ENCODE measurements at regions not wholly inside any gene's neighbourhood (a gene's known extent, or its start where the extent isn't known, plus 50 kb on each side); places are given as distances from the start of the nearest gene placed in this dataset.

GRCh38 chr10:24012249-24012803 lies 196.6 kb upstream of the KIAA1217 start:
- Histone ChIP-seq H3K9ac (no peak overlapping the region), H3K4me2 (no peak overlapping the region), H3K4me1 (ENCODE audit: low read depth, poor library complexity, severe bottlenecking) (no peaks in the 10 kb centered on the region), H3K4me3 (IDR thresholded peaks at IDR 0.05; ENCODE audit: insufficient read depth, low read depth, low read length) (no peak overlapping the region), H3K27me3 (ENCODE audit: insufficient read depth, low read depth) (no peaks in the 10 kb centered on the region), H4K20me1 (ENCODE audit: insufficient read depth) (no peaks in the 10 kb centered on the region), H3K79me2 (ENCODE audit: insufficient read depth, low read depth) (no peaks in the 10 kb centered on the region), H3K36me3 (ENCODE audit: insufficient read depth) (no peaks in the 10 kb centered on the region), H3K27ac (no peak overlapping the region), H2AFZ (ENCODE audit: low read depth) (no peak overlapping the region)
- no peak for TF ChIP-seq CTCF (conservative IDR thresholded peaks at IDR 0.05; ENCODE audit: low read depth, low read length)

- TF ChIP-seq CTCF (conservative IDR thresholded peaks at IDR 0.05; ENCODE audit: low read depth, low read length), result no peak
- H3K4me1 ChIP-seq (ENCODE audit: low read depth, poor library complexity, severe bottlenecking), result no peaks in the 10 kb centered on the region
- H3K4me3 ChIP-seq (IDR thresholded peaks at IDR 0.05; ENCODE audit: insufficient read depth, low read depth, low read length), result no peak overlapping the region
These were observed 181.8 kb upstream of the KIAA1217 start for GRCh38 chr10:24027107-24027506.

GRCh38 chr10:24034571-24034970 lies 174.4 kb upstream of the KIAA1217 start:
- TF ChIP-seq CTCF (conservative IDR thresholded peaks at IDR 0.05; ENCODE audit: low read depth, low read length), result no peak
- no peaks in the 10 kb centered on the region for H3K79me2 ChIP-seq (ENCODE audit: insufficient read depth, low read depth)
- H3K27ac ChIP-seq, result no peak overlapping the region
- no peaks in the 10 kb centered on the region for H4K20me1 ChIP-seq (ENCODE audit: insufficient read depth)
- no peaks in the 10 kb centered on the region for H3K36me3 ChIP-seq (ENCODE audit: insufficient read depth)
- H3K9ac ChIP-seq, result no peak overlapping the region
- no peak overlapping the region for H2AFZ ChIP-seq (ENCODE audit: low read depth)
- no peaks in the 10 kb centered on the region for H3K27me3 ChIP-seq (ENCODE audit: insufficient read depth, low read depth)
- H3K4me2 ChIP-seq, result no peak overlapping the region
- no peak overlapping the region for H3K4me3 ChIP-seq (IDR thresholded peaks at IDR 0.05; ENCODE audit: insufficient read depth, low read depth, low read length)
- no peaks in the 10 kb centered on the region for H3K4me1 ChIP-seq (ENCODE audit: low read depth, poor library complexity, severe bottlenecking)

More at GRCh38 chr10:24027107-24027506, 181.8 kb upstream of the KIAA1217 start:
- H3K4me2 ChIP-seq, result no peak overlapping the region
- no peaks in the 10 kb centered on the region for H3K27me3 ChIP-seq (ENCODE audit: insufficient read depth, low read depth)
- H4K20me1 ChIP-seq (ENCODE audit: insufficient read depth), result no peaks in the 10 kb centered on the region
- no peak overlapping the region for H3K9ac ChIP-seq
- H3K79me2 ChIP-seq (ENCODE audit: insufficient read depth, low read depth), result no peaks in the 10 kb centered on the region
- no peak overlapping the region for H2AFZ ChIP-seq (ENCODE audit: low read depth)
- H3K36me3 ChIP-seq (ENCODE audit: insufficient read depth), result no peaks in the 10 kb centered on the region
- H3K27ac ChIP-seq, result no peak overlapping the region

- Histone ChIP-seq H3K27ac (no peak overlapping the region), H2AFZ (ENCODE audit: low read depth) (no peak overlapping the region), H3K4me2 (no peak overlapping the region)
These were observed 173.2 kb upstream of the KIAA1217 start for GRCh38 chr10:24035761-24036160.

More at GRCh38 chr10:24035761-24036160, 173.2 kb upstream of the KIAA1217 start:
- Histone ChIP-seq H3K4me3 (IDR thresholded peaks at IDR 0.05; ENCODE audit: insufficient read depth, low read depth, low read length) (no peak overlapping the region), H3K9ac (no peak overlapping the region), H4K20me1 (ENCODE audit: insufficient read depth) (no peaks in the 10 kb centered on the region), H3K79me2 (ENCODE audit: insufficient read depth, low read depth) (no peaks in the 10 kb centered on the region), H3K36me3 (ENCODE audit: insufficient read depth) (no peaks in the 10 kb centered on the region), H3K4me1 (ENCODE audit: low read depth, poor library complexity, severe bottlenecking) (no peaks in the 10 kb centered on the region), H3K27me3 (ENCODE audit: insufficient read depth, low read depth) (no peaks in the 10 kb centered on the region)
- TF ChIP-seq CTCF (conservative IDR thresholded peaks at IDR 0.05; ENCODE audit: low read depth, low read length), result no peak

All from KMS-11 (cell line).